ENCODE measurements at regions not wholly inside any gene's neighbourhood (a gene's known extent, or its start where the extent isn't known, plus 50 kb on each side); places are given as distances from the start of the nearest gene placed in this dataset.

- TF ChIP-seq EZH2phosphoT487 (IDR thresholded peaks at IDR 0.05) = no peak
- TF ChIP-seq CTCF (IDR thresholded peaks at IDR 0.05) = no peak
Observed at GRCh38 chr2:129139380-129139779, 820.7 kb upstream of the HS6ST1 start.

Measured in neural progenitor cell (in vitro differentiated cells).